ENCODE measurements at regions not wholly inside any gene's neighbourhood (a gene's known extent, or its start where the extent isn't known, plus 50 kb on each side); places are given as distances from the start of the nearest gene placed in this dataset.

GRCh38 chr1:48107516-48107915 lies 110.3 kb upstream of the TRABD2B start:
- DNase-seq (ENCODE audit: low read depth): no peak
- no peak for TF ChIP-seq CTCF (IDR thresholded peaks at IDR 0.05; ENCODE audit: insufficient read depth, low read length, poor library complexity, severe bottlenecking)
- H3K27me3 ChIP-seq (ENCODE audit: control insufficient read depth, insufficient read depth, low read length): no peaks in the 10 kb centered on the region
- H3K36me3 ChIP-seq (ENCODE audit: control insufficient read depth, insufficient read depth, low read length): no peaks in the 10 kb centered on the region
- no peak overlapping the region for H3K4me3 ChIP-seq (ENCODE audit: low read depth, low read length)

DNA sequence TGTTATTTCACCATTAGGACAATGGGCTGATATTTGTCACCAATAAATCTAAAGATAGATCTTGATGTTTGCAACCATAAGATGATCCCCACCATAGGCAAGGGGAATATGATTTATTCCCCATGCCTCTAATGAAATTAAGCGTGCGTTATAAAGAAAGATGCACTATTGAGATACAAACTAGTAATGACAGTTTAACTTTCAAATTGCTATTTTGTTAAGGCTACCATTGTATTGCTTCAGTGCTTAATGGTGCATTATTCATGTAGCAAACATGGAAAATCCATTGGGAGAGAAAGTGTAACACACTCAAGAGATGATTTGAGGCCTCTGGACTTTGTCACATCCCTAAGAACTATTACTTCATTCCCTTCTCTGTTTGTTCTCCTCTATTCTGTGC lies 108.9 kb upstream of the TRABD2B start:
- H3K4me3 ChIP-seq (ENCODE audit: low read depth, low read length): no peak overlapping the region
- DNase-seq (ENCODE audit: low read depth): no peak
- no peaks in the 10 kb centered on the region for H3K27me3 ChIP-seq (ENCODE audit: control insufficient read depth, insufficient read depth, low read length)
- no peak for TF ChIP-seq CTCF (IDR thresholded peaks at IDR 0.05; ENCODE audit: insufficient read depth, low read length, poor library complexity, severe bottlenecking)
- no peaks in the 10 kb centered on the region for H3K36me3 ChIP-seq (ENCODE audit: control insufficient read depth, insufficient read depth, low read length)

DNA sequence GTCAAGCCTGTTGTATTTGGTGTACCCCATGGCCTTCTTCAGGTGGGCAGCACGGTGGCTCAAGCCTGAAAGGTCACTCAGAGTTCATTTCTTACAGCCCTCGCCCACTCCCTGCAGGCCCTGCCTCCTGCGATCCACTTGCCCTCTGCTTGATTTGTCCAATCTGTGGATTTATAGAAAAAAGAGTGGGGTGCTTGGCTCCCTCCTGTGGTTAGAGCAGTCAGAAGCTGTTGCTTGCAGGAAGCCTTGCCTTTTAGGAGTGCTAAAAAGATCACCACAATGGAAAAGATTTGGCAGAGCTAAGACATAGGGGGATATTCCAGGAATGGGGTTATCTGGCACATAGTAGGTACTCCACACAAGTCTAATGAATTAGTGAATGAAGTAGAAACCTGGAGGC lies 108.0 kb upstream of the TRABD2B start:
- Histone ChIP-seq H3K27me3 (ENCODE audit: control insufficient read depth, insufficient read depth, low read length) (no peaks in the 10 kb centered on the region), H3K36me3 (ENCODE audit: control insufficient read depth, insufficient read depth, low read length) (no peaks in the 10 kb centered on the region), H3K4me3 (ENCODE audit: low read depth, low read length) (no peak overlapping the region)
- DNase-seq (ENCODE audit: low read depth): no peak
- peak; percentile 68 for TF ChIP-seq CTCF (IDR thresholded peaks at IDR 0.05; ENCODE audit: insufficient read depth, low read length, poor library complexity, severe bottlenecking)

GRCh38 chr1:48103495-48103894 lies 106.3 kb upstream of the TRABD2B start:
- no peak overlapping the region for H3K4me3 ChIP-seq (ENCODE audit: low read depth, low read length)
- H3K36me3 ChIP-seq (ENCODE audit: control insufficient read depth, insufficient read depth, low read length): no peaks in the 10 kb centered on the region
- no peak for TF ChIP-seq CTCF (IDR thresholded peaks at IDR 0.05; ENCODE audit: insufficient read depth, low read length, poor library complexity, severe bottlenecking)
- H3K27me3 ChIP-seq (ENCODE audit: control insufficient read depth, insufficient read depth, low read length): peaks cover 8% of the 10 kb centered on the region
- no peak for DNase-seq (ENCODE audit: low read depth)

GRCh38 chr1:48102766-48103165 lies 105.6 kb upstream of the TRABD2B start:
- DNase-seq (ENCODE audit: low read depth): no peak
- no peak for TF ChIP-seq CTCF (IDR thresholded peaks at IDR 0.05; ENCODE audit: insufficient read depth, low read length, poor library complexity, severe bottlenecking)
- Histone ChIP-seq H3K36me3 (ENCODE audit: control insufficient read depth, insufficient read depth, low read length) (no peaks in the 10 kb centered on the region), H3K27me3 (ENCODE audit: control insufficient read depth, insufficient read depth, low read length) (peaks cover 13% of the 10 kb centered on the region), H3K4me3 (ENCODE audit: low read depth, low read length) (no peak overlapping the region)

- peaks cover 18% of the 10 kb centered on the region for H3K27me3 ChIP-seq (ENCODE audit: control insufficient read depth, insufficient read depth, low read length)
- H3K4me3 ChIP-seq (ENCODE audit: low read depth, low read length): no peak overlapping the region
- H3K36me3 ChIP-seq (ENCODE audit: control insufficient read depth, insufficient read depth, low read length): no peaks in the 10 kb centered on the region
- DNase-seq (ENCODE audit: low read depth): no peak
- TF ChIP-seq CTCF (IDR thresholded peaks at IDR 0.05; ENCODE audit: insufficient read depth, low read length, poor library complexity, severe bottlenecking): no peak
Measured at GRCh38 chr1:48099072-48099773, 102.0 kb upstream of the TRABD2B start.
